Esophagus (tissue), 2 donors: ENCODE measurements at regions not wholly inside any gene's neighbourhood (a gene's known extent, or its start where the extent isn't known, plus 50 kb on each side); places are given as distances from the start of the nearest gene placed in this dataset.

Experiments
- H3K27ac ChIP-seq, 2 donors: one replicate each; pipeline ENCODE4 v1.5.1; 2013; ENCODE audit warnings: low read depth in 2 of 2, mild to moderate bottlenecking in 2 of 2, inconsistent platforms in 1 of 2, low read length in 1 of 2, moderate library complexity in 1 of 2
- H3K27me3 ChIP-seq, 2 donors: one replicate each; pipeline ENCODE4 v1.6.1; 2013; ENCODE audit warnings: low read length in 2 of 2, control low read depth in 1 of 2, mild to moderate bottlenecking in 1 of 2; ENCODE audit not compliant: insufficient read depth in 2 of 2, control insufficient read depth in 1 of 2
- H3K36me3 ChIP-seq, 2 donors: one replicate each; pipeline ENCODE4 v1.6.1; 2013; ENCODE audit warnings: low read length in 1 of 2; ENCODE audit not compliant: control insufficient read depth in 2 of 2, insufficient read depth in 2 of 2
- H3K4me1 ChIP-seq, 2 donors: one replicate each; pipeline ENCODE4 v1.6.1; 2013; ENCODE audit warnings: low read length in 1 of 2; ENCODE audit not compliant: control insufficient read depth in 2 of 2, insufficient read depth in 2 of 2
- H3K4me3 ChIP-seq, 2 donors: one replicate each; pipeline ENCODE4 v1.5.1; 2013; ENCODE audit warnings: low read length in 2 of 2, mild to moderate bottlenecking in 2 of 2, low read depth in 1 of 2, moderate library complexity in 1 of 2
- H3K9me3 ChIP-seq, 2 donors: one replicate each; pipeline ENCODE4 v1.6.1; 2013; ENCODE audit warnings: mild to moderate bottlenecking in 2 of 2, low read depth in 1 of 2, low read length in 1 of 2, moderate library complexity in 1 of 2; ENCODE audit not compliant: control insufficient read depth in 2 of 2, insufficient read depth in 1 of 2
- WGBS, 2 donors: extraction: QIAGEN DNeasy Blood & Tissue Kit; methylation state at CpG; one replicate each; pipeline ENCODE4 v1.1.7; 2013; 5-methylcytosine and 5-hydroxymethylcytosine counted together
- donor health status: healthy with polysubstance abuse.
- donor health status: Bipolar disorder and iron deficiency.

DNA sequence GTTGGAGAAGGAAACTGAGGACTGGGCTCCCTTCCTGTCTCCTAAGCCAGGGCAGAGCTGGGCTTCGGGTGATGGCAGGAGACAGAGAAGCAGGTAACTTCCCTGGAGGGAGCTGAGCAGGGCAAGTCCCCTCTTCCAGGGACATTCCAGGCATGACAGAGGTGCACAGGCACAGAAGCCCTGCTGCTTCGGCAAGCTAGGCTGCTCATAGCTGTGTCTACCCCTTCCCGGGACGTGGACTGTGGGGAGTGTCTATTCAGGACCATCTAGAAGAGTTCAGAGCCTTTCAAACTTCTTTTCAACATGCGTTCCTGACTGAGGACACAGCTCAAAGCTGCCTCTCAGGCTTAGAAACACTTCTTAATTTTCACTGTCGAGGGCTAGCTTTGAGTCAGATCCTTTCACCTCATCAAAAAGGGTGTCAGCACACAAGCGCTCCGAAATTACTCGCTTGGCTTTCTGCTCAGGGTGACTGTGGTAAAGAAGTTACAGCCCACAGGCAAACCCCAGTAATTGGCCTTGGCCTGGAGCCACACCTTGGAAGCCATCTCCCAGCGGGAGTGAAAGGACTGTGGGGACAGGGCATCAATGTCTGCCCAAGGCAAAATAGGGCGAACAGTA is 63.7 kb upstream of the STEAP1B start:
- Histone ChIP-seq H3K4me3 (no peak overlapping the region), H3K27ac (no peak overlapping the region), H3K36me3 (no peaks in the 10 kb centered on the region), H3K4me1 (peaks cover 0 to 10% of the 10 kb centered on the region in 2 donors), H3K9me3 (no peaks in the 10 kb centered on the region), H3K27me3 (peaks cover 0 to 3% of the 10 kb centered on the region in 2 donors)
- WGBS, 2 donors = 36 to 52% methylated on average over 11 of the region's 11 CpGs

DNA sequence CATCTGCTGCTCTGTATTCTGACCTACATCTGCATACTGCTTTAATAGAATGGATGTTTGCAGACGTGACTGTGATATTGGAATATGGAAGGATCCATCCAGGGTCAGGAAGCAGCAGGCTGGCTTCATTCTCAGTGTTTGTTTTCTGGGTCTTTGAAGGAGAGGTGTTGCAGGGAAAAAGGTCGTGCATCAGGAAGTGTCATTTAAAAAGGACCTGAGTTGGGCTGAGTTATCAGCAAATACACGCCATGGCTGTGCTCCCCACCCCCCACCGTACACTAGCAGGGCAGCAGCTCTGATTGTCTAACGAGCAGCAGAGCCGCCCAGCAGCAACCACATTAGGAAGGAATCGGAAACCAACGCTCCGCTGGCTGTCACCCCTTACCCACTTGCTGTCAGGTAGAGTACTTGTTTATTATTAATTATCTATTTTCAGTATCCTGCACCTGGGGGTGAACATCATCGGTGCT is 63.1 kb upstream of the STEAP1B start:
- Histone ChIP-seq H3K4me1 (peaks cover 0 to 10% of the 10 kb centered on the region in 2 donors), H3K9me3 (no peaks in the 10 kb centered on the region), H3K4me3 (no peak overlapping the region), H3K27me3 (no peaks in the 10 kb centered on the region), H3K27ac (no peak overlapping the region), H3K36me3 (no peaks in the 10 kb centered on the region)
- 38 to 46% methylated on average over 10 of the region's 10 CpGs for WGBS, 2 donors

- Histone ChIP-seq H3K36me3 (no peaks in the 10 kb centered on the region), H3K4me1 (peaks cover 0 to 10% of the 10 kb centered on the region in 2 donors), H3K27me3 (no peaks in the 10 kb centered on the region), H3K4me3 (no peak overlapping the region), H3K27ac (no peak overlapping the region), H3K9me3 (no peaks in the 10 kb centered on the region)
- WGBS, 2 donors = 65 to 72% methylated on average over 4 to 5 of the region's 5 CpGs
Measured at GRCh38 chr7:22561895-22562593, 62.1 kb upstream of the STEAP1B start.

DNA sequence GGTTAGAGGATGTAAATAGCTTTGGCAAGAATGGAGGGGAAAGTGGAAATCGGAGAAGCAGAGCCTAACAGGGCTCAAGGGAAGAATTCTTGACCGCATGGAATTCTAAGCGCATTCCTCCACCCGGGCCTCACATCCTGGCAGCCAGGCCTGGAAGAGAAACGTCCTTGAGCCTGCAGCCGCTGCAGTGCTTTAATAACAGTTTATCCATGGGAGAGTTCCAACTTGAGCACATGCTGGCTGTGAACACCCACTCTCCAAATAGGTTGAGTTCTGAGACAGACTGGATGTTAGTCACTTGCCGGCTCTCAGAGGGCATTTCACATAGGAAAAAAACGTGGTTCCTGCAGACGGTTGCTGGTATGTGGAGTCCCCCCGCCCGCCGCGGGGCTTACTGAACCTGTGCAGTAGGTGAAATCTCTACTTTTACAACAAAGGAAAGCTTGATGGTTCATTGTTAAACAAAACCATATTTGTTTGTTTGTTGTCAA is 61.4 kb upstream of the STEAP1B start:
- no peaks in the 10 kb centered on the region for H3K36me3 ChIP-seq
- no peak overlapping the region for H3K4me3 ChIP-seq
- WGBS, 2 donors = 19 to 34% methylated on average over 13 of the region's 13 CpGs
- H3K9me3 ChIP-seq = no peaks in the 10 kb centered on the region
- H3K4me1 ChIP-seq = peaks cover 0 to 10% of the 10 kb centered on the region in 2 donors
- H3K27ac ChIP-seq = no peak overlapping the region
- no peaks in the 10 kb centered on the region for H3K27me3 ChIP-seq

- no peaks in the 10 kb centered on the region for H3K9me3 ChIP-seq
- H3K4me1 ChIP-seq = peaks cover 0 to 7% of the 10 kb centered on the region in 2 donors
- H3K27me3 ChIP-seq = no peaks in the 10 kb centered on the region
- no peaks in the 10 kb centered on the region for H3K36me3 ChIP-seq
- H3K27ac ChIP-seq = no peak overlapping the region
- WGBS, 2 donors = 41 to 42% methylated on average over 13 of the region's 13 CpGs
- no peak overlapping the region for H3K4me3 ChIP-seq
Measured at GRCh38 chr7:22559829-22560489, 60.0 kb upstream of the STEAP1B start.

DNA sequence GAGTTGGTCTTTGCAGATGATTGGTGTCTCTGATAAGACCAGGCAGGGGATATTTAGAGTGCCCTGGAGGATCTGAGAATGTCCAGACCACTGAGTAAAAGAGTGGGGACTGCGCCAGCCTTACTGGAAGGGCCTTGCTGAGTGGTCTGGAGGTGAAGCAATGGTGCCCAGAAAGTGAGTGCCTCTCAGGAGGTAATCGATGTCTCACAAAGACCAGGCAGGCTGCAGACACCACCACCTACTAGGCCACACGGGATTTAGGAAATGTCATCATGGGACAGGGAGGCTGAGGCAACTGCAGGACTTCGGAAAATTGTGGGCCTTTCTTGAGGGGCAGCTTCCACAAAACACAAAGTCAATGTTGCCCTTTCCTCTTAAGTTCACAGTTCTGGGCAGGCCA is 57.2 kb upstream of the STEAP1B start:
- Histone ChIP-seq H3K27me3 (no peaks in the 10 kb centered on the region), H3K27ac (no peak overlapping the region), H3K4me1 (no peaks in the 10 kb centered on the region), H3K4me3 (no peak overlapping the region), H3K9me3 (no peaks in the 10 kb centered on the region), H3K36me3 (no peaks in the 10 kb centered on the region)
- WGBS, 2 donors = 90 to 93% methylated on average over 4 of the region's 4 CpGs

- Histone ChIP-seq H3K27ac (no peak overlapping the region), H3K27me3 (no peaks in the 10 kb centered on the region), H3K4me3 (no peak overlapping the region), H3K36me3 (no peaks in the 10 kb centered on the region), H3K9me3 (no peaks in the 10 kb centered on the region), H3K4me1 (no peaks in the 10 kb centered on the region)
- 90 to 92% methylated on average over 8 of the region's 8 CpGs for WGBS, 2 donors
Measured at GRCh38 chr7:22555476-22555875, 55.5 kb upstream of the STEAP1B start.

DNA sequence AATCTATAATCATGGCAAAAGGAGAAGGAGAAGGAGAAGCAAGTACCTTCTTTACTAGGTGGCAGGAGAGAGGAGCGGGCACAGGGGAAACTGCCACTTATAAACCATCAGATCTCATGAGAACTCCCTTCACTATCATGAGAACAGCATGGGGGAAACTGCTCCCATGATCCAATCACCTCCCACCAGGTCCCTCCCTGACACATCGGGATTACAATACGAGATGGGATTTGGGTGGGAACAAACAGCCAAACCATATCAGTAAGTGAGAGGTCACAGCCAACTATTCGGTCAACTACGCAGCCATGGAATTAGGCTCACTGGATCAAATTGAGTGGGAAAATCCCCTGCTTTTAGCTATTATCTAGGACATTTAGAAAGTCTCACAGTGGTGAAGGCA is 54.2 kb upstream of the STEAP1B start:
- Histone ChIP-seq H3K27ac (no peak overlapping the region), H3K36me3 (no peaks in the 10 kb centered on the region), H3K27me3 (no peaks in the 10 kb centered on the region), H3K4me1 (peaks cover 7 to 9% of the 10 kb centered on the region in 2 donors), H3K4me3 (no peak overlapping the region), H3K9me3 (no peaks in the 10 kb centered on the region)
- 87 to 89% methylated on average over 5 of the region's 5 CpGs for WGBS, 2 donors

- H3K4me1 ChIP-seq = peaks cover 7 to 9% of the 10 kb centered on the region in 2 donors
- WGBS, 2 donors = 80 to 87% methylated on average over 8 of the region's 8 CpGs
- no peaks in the 10 kb centered on the region for H3K9me3 ChIP-seq
- no peak overlapping the region for H3K27ac ChIP-seq
- H3K4me3 ChIP-seq = no peak overlapping the region
- no peaks in the 10 kb centered on the region for H3K27me3 ChIP-seq
- no peaks in the 10 kb centered on the region for H3K36me3 ChIP-seq
Measured at GRCh38 chr7:22551768-22552513, 52.0 kb upstream of the STEAP1B start.
